Mucosa of gallbladder (tissue), 1 donor: ENCODE measurements at regions not wholly inside any gene's neighbourhood (a gene's known extent, or its start where the extent isn't known, plus 50 kb on each side); places are given as distances from the start of the nearest gene placed in this dataset.

Source experiments
- DNase-seq: peaks from one replicate; pipeline ENCODE4 v3.0.0-alpha.2; 2020; ENCODE audit warnings: low spot score
- donor health status: DM: no; HTN: no; CAD: no.

DNA sequence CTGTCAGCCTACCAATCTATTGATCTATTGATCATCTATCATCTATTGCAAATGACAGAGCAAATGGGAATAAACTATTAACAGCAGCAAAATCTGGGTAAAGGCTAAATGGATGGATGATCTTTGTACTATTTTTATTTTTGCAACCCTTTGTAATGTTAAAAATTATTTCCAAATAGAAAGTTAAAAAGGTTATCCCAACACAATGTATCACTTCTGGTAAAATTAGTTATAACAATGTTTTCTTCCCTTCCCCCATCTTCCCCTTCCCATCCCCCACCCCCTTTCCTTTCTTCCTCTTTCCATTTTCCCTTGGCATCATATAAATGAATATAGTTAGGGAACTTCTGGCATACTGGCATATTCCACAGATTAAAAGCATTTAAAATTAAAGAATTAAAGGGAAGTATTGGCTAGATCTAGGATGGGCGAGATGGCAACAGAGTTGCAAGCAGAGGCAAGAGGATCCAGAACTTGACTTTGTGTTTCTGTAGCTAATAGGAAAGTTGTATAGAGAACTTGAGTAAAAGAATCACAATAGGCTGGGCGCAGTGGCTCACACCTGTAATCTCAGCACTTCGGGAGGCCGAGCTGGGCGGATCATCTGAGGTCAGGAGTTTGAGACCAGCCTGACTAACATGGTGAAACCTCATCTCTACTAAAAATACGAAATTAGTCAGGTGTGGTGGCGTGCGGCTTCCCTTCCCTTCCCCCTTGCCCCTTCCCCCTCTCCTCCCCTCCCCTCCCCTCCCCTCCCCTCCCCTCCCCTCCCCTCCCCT is 66.6 kb upstream of the TAF11L2 start:
- DNase-seq = no peak

DNA sequence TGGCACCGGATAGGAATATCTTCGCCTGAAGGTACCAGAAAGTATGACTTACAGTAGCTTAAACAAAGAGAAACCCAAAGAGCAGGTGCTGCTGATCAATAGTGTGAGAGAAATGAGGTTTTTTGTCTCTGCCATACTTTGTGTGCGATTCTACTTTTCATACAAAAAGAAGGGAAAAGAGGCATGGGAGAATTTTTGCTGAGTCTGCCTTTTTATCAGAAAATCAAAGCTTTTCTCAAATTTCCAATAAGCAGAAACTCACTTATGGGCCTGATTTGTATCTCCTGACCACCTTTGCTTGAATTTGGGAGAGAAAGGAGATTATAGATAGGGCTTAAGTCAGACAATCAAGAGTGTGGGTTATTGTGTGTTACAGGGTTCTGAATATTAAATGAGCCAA is 65.5 kb upstream of the TAF11L2 start:
- no peak for DNase-seq

- DNase-seq = no peak
Observed at GRCh38 chr5:17433406-17433805, 64.6 kb upstream of the TAF11L2 start.

- DNase-seq = no peak
Observed at GRCh38 chr5:17434982-17435381, 63.0 kb upstream of the TAF11L2 start.

DNA sequence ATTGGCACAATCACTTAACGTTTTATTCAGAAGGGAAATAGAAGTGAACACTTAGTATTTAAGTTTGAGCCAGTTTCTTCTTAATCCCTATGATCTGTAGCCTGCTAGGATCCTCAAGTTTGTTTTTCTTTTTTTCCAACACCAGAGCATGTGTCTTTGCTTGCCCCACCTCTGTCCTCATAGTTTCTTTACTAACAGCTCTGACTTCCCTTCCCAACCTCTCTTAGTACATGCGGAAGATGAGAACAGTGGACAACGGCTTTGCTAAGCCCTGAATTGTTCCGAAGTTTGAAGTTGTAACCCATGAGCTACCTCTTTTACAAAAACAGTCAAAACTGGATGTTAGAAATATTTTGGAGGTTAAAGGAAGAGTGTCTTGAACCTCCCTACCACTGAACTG is 61.7 kb upstream of the TAF11L2 start:
- no peak for DNase-seq

DNA sequence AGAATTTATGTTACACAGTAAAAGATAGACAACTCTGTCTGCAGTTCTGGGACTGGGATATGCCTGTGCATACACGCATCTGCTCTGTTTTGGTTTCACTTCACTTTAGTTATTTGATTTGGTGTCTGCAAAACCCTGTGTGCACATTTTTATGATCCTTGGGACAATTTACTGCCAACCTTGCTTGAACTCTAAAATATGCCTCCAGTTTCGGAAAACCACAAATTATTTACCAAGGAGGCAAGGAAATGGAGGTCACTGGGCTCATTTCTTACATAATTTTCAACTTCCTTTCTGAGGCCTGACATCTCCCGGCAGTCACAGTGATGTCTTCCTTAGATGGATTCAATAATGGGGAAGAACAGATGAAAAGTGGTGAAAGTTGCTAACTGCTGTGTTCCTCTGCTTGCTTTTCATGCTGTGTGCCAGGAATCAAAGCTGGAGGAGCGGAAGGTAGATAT is 61.2 kb upstream of the TAF11L2 start:
- no peak for DNase-seq

DNA sequence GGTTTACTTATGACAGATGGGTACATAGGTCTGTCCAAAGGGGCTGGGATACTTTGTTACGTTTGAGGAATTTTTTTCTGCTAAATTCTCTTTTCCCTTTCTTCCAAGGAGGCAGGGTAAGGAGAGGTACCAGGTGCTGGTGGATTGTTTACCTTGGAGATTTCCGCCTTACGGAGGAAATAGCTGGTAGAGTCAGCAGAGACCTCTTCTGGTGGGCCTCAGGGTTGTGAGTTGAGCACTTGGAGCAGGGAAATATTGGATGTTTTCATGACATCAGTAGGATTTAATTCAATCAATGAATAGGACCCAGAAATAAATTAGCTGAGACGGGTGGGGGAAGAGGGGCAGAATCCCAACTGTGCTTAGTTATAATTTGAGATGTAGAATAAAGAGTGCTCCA is 60.0 kb upstream of the TAF11L2 start:
- DNase-seq = no peak

DNA sequence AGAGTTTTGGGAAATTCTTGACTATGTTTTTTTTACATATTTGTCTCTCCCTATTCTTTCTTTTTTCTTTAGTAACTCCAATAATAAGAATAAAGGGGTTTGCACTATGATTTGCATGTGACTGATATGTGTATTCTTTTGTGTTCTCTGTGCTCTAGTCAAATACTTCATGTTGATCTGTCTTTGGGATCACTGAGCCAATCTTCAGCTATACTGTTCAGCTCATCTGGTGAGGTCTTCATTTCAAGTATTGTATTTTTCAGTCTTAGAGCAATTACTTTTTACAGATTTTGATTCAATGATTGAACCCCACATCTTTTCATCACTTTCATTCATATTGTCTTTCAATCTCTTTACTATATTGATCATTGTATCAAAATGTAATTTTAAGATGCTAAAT is 58.1 kb upstream of the TAF11L2 start:
- DNase-seq = no peak

DNA sequence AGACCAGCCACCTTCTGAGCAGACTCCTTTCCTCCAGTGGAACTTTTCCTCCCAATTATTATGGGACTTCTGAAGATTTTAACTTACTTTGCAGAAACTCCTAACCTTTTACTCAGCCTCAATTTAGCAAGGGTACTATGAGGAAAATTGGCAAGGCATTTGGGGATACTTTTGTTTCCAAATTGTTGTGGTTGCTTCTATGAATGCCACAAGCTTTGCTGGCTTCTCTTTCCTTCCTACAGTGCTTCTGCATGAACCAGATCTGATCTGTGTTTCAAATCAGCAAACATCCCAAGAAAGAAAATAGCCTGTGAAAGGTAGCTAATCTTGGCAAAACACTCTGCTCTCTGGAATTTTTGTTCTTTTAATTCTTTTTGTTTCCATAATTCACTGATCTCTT is 57.3 kb upstream of the TAF11L2 start:
- no peak for DNase-seq

DNA sequence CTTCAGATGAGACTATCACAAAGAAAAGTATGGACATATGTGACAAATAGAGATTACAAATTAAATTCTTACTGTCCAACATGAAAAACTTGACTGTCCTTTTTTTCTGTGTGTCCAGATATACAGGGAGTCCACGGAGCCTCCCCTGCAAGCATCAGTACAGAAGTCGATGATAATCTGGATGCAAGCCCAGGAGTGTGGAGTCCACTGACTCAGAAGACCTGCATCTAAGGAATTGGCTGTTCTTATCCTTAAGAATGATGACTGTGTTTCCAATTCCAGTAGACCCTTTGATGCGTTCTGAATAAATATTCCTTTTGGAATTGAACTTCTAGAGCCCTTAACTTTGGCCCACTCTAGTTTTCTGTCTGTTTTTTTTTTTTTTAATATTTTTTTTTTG is 56.7 kb upstream of the TAF11L2 start:
- no peak for DNase-seq

DNA sequence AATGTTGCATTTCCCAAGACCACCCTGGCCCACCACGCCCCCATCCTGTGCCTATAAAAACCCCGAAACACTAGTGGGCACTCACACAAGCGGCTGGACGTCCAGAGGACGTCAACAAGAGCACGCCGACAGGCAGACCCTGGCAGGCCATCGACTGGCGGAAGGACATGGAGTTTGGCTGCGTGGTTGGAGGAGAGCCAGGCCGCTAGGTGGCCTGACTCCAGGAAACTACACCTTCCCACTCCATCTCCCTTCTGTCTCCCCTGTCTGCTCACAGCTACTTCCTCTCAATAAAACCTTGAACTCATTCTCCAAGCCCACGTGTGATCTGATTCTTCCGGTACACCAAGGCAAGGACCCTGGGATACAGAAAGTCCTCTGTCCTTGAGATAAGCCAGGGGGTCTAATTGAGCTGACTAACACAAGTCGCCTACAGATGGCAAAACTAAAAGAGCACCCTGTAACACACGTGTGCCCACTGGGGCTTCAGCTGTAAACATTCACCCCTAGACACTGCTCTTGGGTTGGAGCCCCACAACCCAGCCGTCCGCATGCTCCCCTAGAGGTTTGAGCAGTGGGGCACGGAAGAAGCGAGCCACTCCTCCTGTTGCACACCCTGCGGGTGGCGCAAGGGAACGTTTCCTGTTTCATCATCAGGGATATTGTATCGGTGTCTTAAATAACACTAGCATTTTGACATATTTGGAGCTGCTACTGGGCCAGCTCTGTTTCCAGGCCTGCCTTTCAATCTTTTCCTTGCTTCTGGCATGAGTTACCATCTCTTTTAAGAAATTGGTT is 54.5 kb upstream of the TAF11L2 start:
- DNase-seq = no peak

DNA sequence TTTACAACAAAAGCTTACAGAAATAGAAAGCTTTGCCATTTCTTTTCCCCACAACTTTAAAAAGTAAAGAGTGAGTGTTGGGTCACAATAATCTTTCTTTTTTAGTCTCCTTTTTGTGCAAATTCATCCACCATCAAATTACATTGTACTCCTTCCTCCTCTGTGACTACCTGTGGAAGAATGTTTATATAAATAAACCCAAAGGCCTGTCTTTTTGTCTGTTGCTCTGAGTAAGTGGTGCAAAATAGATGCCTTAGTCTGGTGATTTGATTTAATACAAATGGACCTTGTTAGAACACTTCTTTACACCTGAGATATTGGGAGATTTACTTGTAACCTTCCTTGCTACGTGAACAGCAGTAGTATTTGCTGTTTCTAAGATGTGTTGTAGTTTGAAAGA is 53.5 kb upstream of the TAF11L2 start:
- no peak for DNase-seq

- DNase-seq = no peak
Observed at GRCh38 chr5:17445185-17445584, 52.8 kb upstream of the TAF11L2 start.
